MM.1S (cell line): ENCODE measurements at regions not wholly inside any gene's neighbourhood (a gene's known extent, or its start where the extent isn't known, plus 50 kb on each side); places are given as distances from the start of the nearest gene placed in this dataset.
A peak's percentile ranks its signal among the peaks of the same experiment; 100 is the strongest.

Source experiments
- DNase-seq: peaks from one replicate; pipeline ENCODE4 v3.0.0-alpha.2; 2015
- H2AFZ ChIP-seq: fragments of 300-600 bp; sonication (generic); 2 replicates; pipeline ENCODE4 v1.6.0; 2016; ENCODE audit warnings: antibody characterized with exemption, low read length
- H3F3A ChIP-seq: fragments of 300-600 bp; sonication (generic); 2 replicates; pipeline ENCODE4 v1.6.1; 2016; ENCODE audit warnings: mild to moderate bottlenecking, antibody characterized with exemption, low read length, moderate library complexity, mixed read lengths; ENCODE audit not compliant: insufficient read depth
- H3K27ac ChIP-seq: fragments of 300-600 bp; sonication (generic); 2 replicates; pipeline ENCODE4 v1.5.1; 2016; ENCODE audit warnings: mild to moderate bottlenecking, low read length
- H3K27me3 ChIP-seq: fragments of 300-600 bp; sonication (generic); replicated peaks from 2 replicates; pipeline ENCODE4 v1.6.0; 2016; ENCODE audit warnings: low read length; ENCODE audit not compliant: insufficient read depth
- H3K36me3 ChIP-seq: fragments of 300-600 bp; sonication (generic); replicated peaks from 2 replicates; pipeline ENCODE4 v1.6.1; 2016; ENCODE audit warnings: mild to moderate bottlenecking, low read length, mixed read lengths; ENCODE audit not compliant: insufficient read depth
- H3K4me1 ChIP-seq: fragments of 300-600 bp; sonication (generic); 2 replicates; pipeline ENCODE4 v1.6.1; 2016; ENCODE audit warnings: low read length, mixed read lengths
- H3K4me2 ChIP-seq: fragments of 300-600 bp; sonication (generic); 2 replicates; pipeline ENCODE4 v1.6.0; 2016; ENCODE audit warnings: low read depth, low read length
- H3K4me3 ChIP-seq: fragments of 300-600 bp; sonication (generic); 2 replicates; pipeline ENCODE4 v1.5.1; 2016; ENCODE audit warnings: low read length, mixed read lengths
- H3K79me2 ChIP-seq: fragments of 300-600 bp; sonication (generic); 2 replicates; pipeline ENCODE4 v1.6.1; 2016; ENCODE audit warnings: mixed run types, low read length, mixed read lengths
- H3K9ac ChIP-seq: fragments of 300-600 bp; sonication (generic); 2 replicates; pipeline ENCODE4 v1.6.1; 2016; ENCODE audit warnings: low read length, mixed read lengths
- H3K9me2 ChIP-seq: fragments of 300-600 bp; sonication (generic); replicated peaks from 2 replicates; pipeline ENCODE4 v1.6.1; 2016; ENCODE audit warnings: mild to moderate bottlenecking, low read length, mixed read lengths; ENCODE audit not compliant: insufficient read depth
- H3K9me3 ChIP-seq: fragments of 300-600 bp; sonication (generic); replicated peaks from 2 replicates; pipeline ENCODE4 v1.6.1; 2016; ENCODE audit warnings: mild to moderate bottlenecking, low read length, mixed read lengths; ENCODE audit not compliant: insufficient read depth
- H4K20me1 ChIP-seq: fragments of 300-600 bp; sonication (generic); 2 replicates; pipeline ENCODE4 v1.6.1; 2016; ENCODE audit warnings: mild to moderate bottlenecking, low read length, moderate library complexity, mixed read lengths; ENCODE audit not compliant: insufficient read depth
- CTCF ChIP-seq: fragments of 300-600 bp; sonication (generic); IDR thresholded peaks from 2 replicates; pipeline ENCODE4 v1.5.1; 2016; ENCODE audit warnings: antibody characterized with exemption, low read length, mixed read lengths
- EZH2 ChIP-seq: fragments of 300-600 bp; sonication (generic); optimal IDR thresholded peaks from 2 replicates; pipeline ENCODE3; 2017; ENCODE audit warnings: low read depth, mild to moderate bottlenecking, antibody characterized with exemption, low read length, mixed read lengths
- EZH2phosphoT487 ChIP-seq: fragments of 300-600 bp; sonication (generic); IDR thresholded peaks from 2 replicates; pipeline ENCODE4 v1.6.1; 2018; ENCODE audit warnings: antibody characterized with exemption, low read length

GRCh38 chr5:164265566-164265965 is 760.1 kb downstream of the MAT2B start:
- no peak overlapping the region for H3K27ac ChIP-seq
- no peak for TF ChIP-seq CTCF
- no peak overlapping the region for H3K4me3 ChIP-seq
- H3K9me3 ChIP-seq, result no peaks in the 10 kb centered on the region
- H2AFZ ChIP-seq, result no peak overlapping the region
- H3F3A ChIP-seq, result no peaks in the 10 kb centered on the region
- H3K79me2 ChIP-seq, result no peaks in the 10 kb centered on the region
- H3K36me3 ChIP-seq, result no peaks in the 10 kb centered on the region
- no peaks in the 10 kb centered on the region for H3K27me3 ChIP-seq
- no peaks in the 10 kb centered on the region for H4K20me1 ChIP-seq
- no peak overlapping the region for H3K4me2 ChIP-seq
- no peaks in the 10 kb centered on the region for H3K4me1 ChIP-seq
- H3K9ac ChIP-seq, result no peak overlapping the region
- no peak for DNase-seq
- no peaks in the 10 kb centered on the region for H3K9me2 ChIP-seq

GRCh38 chr5:164266571-164266970 is 761.2 kb downstream of the MAT2B start:
- H4K20me1 ChIP-seq, result no peaks in the 10 kb centered on the region
- H3K9ac ChIP-seq, result no peak overlapping the region
- no peaks in the 10 kb centered on the region for H3K9me2 ChIP-seq
- no peak for DNase-seq
- H3K4me3 ChIP-seq, result no peak overlapping the region
- no peak overlapping the region for H3K27ac ChIP-seq
- H3K4me2 ChIP-seq, result no peak overlapping the region
- H3F3A ChIP-seq, result no peaks in the 10 kb centered on the region
- no peaks in the 10 kb centered on the region for H3K27me3 ChIP-seq
- H2AFZ ChIP-seq, result no peak overlapping the region
- no peaks in the 10 kb centered on the region for H3K4me1 ChIP-seq
- no peaks in the 10 kb centered on the region for H3K36me3 ChIP-seq
- no peaks in the 10 kb centered on the region for H3K79me2 ChIP-seq
- TF ChIP-seq EZH2phosphoT487 (no peak), CTCF (no peak), EZH2 (no peak)
- no peaks in the 10 kb centered on the region for H3K9me3 ChIP-seq

GRCh38 chr5:164277720-164278119 is 772.3 kb downstream of the MAT2B start:
- Histone ChIP-seq H3K9me3 (no peaks in the 10 kb centered on the region), H3K79me2 (no peaks in the 10 kb centered on the region), H3K36me3 (no peaks in the 10 kb centered on the region), H4K20me1 (no peaks in the 10 kb centered on the region), H3K9ac (no peak overlapping the region), H3K4me2 (no peak overlapping the region), H3K4me3 (no peak overlapping the region), H2AFZ (no peak overlapping the region), H3F3A (no peaks in the 10 kb centered on the region), H3K27ac (no peak overlapping the region), H3K4me1 (0 out of 2 replicates have a peak, but pooled peaks cover 7% of the 10 kb centered on the region), H3K27me3 (no peaks in the 10 kb centered on the region), H3K9me2 (no peaks in the 10 kb centered on the region)
- DNase-seq, result peak; percentile 66
- no peak for TF ChIP-seq EZH2
- TF ChIP-seq CTCF, result no peak

- no peaks in the 10 kb centered on the region for H3K4me1 ChIP-seq
- no peaks in the 10 kb centered on the region for H3F3A ChIP-seq
- H3K27ac ChIP-seq, result no peak overlapping the region
- no peak for TF ChIP-seq EZH2phosphoT487
- TF ChIP-seq CTCF, result no peak
- TF ChIP-seq EZH2, result no peak
- H3K9ac ChIP-seq, result no peak overlapping the region
- H3K4me3 ChIP-seq, result no peak overlapping the region
- no peak overlapping the region for H2AFZ ChIP-seq
- no peaks in the 10 kb centered on the region for H3K36me3 ChIP-seq
- no peaks in the 10 kb centered on the region for H3K27me3 ChIP-seq
- no peak overlapping the region for H3K4me2 ChIP-seq
- no peaks in the 10 kb centered on the region; the same call in 1 of the 2 replicates for H3K9me3 ChIP-seq
- no peaks in the 10 kb centered on the region for H3K9me2 ChIP-seq
- H4K20me1 ChIP-seq, result no peaks in the 10 kb centered on the region
- no peaks in the 10 kb centered on the region for H3K79me2 ChIP-seq
- no peak for DNase-seq
These were observed 784.1 kb downstream of the MAT2B start for GRCh38 chr5:164289526-164289925.
